Head of caudate nucleus (tissue), 42 donors: ENCODE measurements at regions not wholly inside any gene's neighbourhood (a gene's known extent, or its start where the extent isn't known, plus 50 kb on each side); places are given as distances from the start of the nearest gene placed in this dataset.
A peak's percentile ranks its signal among the peaks of the same experiment; 100 is the strongest.

Experiments used
- DNase-seq, 42 donors: peaks; one replicate each; pipeline versions ENCODE4 v3.0.0 to v3.0.0-alpha.2; 2020 to 2021; ENCODE audit warnings: mixed read lengths in 7 of 42
- intact Hi-C: fragments of 100-400 bp; cut with DNase I; formaldehyde crosslinking; loops from one replicate; pipeline ENCODE4 v1.15.0; 2022

DNA sequence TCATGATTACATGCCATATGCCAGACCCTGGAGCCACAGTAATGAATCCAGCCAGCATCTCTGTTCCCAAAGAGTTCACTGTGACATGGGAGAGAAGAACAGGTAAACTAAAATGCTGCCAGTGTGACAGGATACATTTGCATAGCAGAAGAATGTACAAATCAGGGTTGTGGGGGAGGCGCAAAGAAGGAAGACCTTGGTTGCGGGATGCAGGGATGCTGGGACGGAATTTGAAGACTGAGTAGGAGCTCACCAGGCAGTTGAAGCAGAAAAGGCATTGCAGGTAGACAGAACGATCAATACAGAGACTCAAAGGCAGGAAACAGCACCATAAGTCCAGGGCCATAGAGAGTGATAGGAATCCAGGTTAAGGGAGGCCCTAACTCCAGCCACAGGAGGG lies 180.3 kb upstream of the ZC3H12A start:
- DNase-seq, result peak in 6 of 42 donors; percentile 26 to 69 (median 50)
- intact Hi-C loops, result no loop called here

- DNase-seq, result no peak
- intact Hi-C loops, result no loop called here
Measured at GRCh38 chr1:37294529-37294928, 179.9 kb upstream of the ZC3H12A start.

DNA sequence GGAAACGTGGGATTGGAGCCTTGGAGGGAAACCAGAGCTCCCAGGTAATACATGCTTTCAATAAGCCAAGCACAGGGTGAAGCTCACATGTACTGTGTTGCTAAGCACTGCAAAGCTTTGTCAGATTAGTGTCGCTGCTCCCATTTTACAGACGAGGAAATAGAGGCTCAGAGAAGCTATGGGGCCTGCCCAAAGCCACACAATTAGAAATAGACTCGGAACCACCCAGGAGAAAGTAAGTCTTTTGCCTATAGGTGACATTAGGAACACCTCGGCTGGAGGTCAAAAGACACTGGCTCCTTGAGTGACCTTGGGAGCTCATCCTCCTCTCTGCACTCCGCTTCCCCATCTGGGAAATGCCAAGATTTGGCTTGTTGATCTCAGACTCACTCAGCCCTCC lies 175.6 kb upstream of the ZC3H12A start:
- DNase-seq, result no peak
- intact Hi-C loops, result no loop called here

DNA sequence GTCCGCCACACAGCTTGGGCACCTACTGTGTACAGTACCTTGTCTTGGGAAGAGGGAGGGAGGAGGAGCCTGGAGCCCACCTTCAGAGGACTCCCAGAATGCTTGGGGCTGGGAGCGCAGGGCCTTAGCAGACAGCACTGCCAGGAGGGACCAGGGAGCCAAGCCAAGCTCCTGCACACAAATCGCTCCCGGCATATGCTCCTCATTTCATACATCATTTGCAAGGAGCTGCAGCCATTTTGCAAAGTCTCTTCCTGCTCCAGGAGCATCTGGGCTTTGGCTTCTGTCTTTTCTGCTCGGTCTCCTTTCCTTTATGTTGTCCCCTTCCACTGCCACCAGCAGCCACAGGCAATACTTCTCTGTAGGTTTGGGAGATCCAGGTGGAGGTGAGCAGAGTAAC lies 175.2 kb upstream of the ZC3H12A start:
- intact Hi-C loops, result no loop called here
- no peak for DNase-seq

DNA sequence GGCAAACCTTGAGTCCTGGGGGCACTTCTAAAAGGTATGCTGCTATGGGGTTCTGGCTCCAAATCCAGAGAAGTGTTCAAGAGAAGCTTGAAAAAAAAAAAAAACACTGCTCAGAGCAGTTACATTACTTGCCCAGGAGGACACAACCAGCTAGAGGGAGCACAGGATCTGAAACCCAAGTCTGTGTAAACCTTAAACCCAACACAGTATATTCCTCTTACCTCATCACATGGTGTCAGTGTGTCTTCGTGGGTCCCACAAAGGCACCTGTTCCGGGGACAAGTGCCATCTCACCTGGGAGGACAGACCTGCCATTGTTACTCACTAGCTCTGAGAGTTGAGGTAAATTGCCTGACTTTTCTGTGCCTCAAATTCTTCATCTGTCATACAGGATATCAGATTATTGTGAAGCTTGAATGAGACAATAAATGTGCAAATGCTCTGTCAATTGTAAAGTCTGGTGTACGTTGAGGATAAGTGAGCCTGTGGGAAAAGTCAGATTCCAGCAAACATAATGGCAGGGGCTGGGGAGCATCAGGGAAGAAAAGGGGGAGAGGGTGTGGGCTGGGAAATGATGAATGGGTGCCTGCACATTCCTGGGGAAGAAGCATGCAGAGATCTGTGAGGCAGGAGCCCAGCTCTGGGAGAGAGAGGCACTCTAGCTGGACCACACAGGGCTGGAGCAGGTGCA lies 170.4 kb upstream of the ZC3H12A start:
- intact Hi-C loops, result loop anchor here (10.0 kb wide), 1 partner anchor 599 kb away; no protein-coding TSS in a partner anchor
- peak in 1 of 42 donors; percentile 7 for DNase-seq

DNA sequence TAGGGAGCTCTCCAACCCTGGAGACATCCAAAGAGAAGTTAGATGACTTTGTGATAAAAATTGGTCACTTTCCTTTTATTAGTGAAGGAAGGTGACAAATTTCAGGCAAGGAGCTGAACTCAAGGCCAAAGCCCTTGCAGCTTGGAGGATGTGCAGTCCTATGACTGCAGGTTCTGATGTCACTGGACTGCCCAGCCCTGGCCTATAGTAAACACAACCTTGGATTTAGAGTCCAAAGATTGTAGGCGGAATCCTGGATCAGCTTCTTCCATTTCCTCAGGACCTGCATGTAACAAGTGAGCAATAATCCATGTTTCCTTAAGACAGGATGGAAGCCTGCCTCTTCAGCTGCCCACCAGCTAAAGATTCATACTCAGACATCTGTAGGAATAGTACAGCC lies 169.3 kb upstream of the ZC3H12A start:
- intact Hi-C loops, result loop anchor here (10.0 kb wide), 1 partner anchor 600 kb away; no protein-coding TSS in a partner anchor
- no peak for DNase-seq

DNA sequence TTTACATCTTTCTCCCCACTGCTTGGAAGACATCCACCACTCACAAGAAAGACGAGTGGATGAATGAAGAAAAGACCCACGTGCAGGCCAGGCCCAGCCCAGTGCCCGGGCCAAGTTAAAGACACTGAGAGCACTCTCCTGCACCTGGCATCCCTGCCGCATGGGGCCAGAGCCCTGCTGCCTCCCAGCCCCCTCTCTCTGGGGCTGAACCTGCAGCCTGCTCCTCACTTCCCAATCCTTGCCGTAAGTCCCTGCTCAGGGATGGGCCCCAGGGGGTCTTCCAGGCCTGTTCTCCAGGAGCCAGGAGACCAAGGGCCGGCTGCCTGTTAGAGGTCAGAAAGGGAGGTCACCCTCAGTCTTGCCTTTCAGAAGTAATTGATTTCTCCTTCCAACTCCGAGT lies 168.5 kb upstream of the ZC3H12A start:
- intact Hi-C loops, result loop anchor here (10.0 kb wide), 1 partner anchor 601 kb away; no protein-coding TSS in a partner anchor
- DNase-seq, result no peak

DNA sequence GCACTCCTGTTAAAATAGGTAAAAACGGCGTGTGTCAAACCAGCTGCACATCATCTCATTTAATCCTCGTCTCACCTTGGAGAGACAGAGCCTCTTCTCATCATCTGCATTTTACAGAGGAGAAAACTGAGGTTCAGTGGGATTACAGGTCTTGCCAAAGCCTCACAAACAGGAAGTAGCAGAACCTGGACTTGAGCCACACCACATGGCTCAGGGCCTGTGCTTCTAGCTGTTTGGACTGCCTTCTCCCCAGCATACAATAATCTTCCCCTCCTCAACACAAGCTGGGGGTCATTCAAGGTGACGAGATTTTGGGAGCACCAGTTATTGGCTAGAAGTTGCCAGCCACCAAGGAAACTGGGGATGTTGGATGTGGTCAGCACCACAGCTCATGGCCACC lies 167.9 kb upstream of the ZC3H12A start:
- intact Hi-C loops, result loop anchor here (10.0 kb wide), 1 partner anchor 602 kb away; no protein-coding TSS in a partner anchor
- no peak for DNase-seq

DNA sequence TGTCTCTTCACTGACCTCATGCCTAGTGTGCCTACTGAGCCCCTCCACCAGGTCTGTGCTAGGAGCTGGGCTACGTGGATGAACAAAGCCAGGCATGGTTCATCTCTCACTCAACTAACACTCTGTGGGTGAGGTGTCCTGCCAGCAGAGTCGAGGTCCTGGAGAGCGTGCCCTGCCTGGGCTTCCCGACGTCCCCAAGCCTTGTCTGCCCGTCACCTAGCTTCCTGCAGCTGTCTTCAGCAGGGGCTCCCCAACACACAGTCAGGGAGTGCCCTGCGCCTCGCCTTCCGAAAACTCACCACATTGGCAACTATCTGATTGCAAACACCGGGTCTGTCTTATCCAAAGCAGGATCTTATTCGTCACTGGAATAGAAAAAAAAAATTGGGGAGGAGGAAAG lies 167.5 kb upstream of the ZC3H12A start:
- intact Hi-C loops, result loop anchor here (10.0 kb wide), 1 partner anchor 602 kb away; no protein-coding TSS in a partner anchor

GRCh38 chr1:37308031-37308960 lies 166.1 kb upstream of the ZC3H12A start:
- DNase-seq, result peak; percentile 46 to 84 (median 64)
- intact Hi-C loops, result loop anchor here (10.0 kb wide), 1 partner anchor 603 kb away; no protein-coding TSS in a partner anchor

More for the DNA sequence above, 167.5 kb upstream of the ZC3H12A start:
- DNase-seq, result no peak

DNA sequence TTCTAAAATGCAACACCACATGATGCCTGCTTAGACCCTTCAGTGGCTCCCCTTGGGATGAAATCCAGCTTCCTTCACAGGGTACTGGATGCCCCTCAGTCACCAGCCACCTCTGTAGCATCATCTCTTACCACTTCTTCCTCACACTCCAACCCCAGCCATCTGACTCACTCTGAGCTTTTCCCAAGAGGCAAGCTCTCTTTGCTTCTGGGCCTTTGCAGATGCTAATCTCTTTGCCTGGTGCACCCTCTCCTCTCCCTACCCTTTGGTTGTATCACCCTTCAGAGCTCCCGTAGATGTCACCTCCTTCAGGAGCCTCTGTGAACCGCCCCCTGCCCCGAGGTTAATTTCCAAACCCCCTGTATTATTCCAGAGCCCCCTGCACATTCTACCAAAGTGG lies 164.8 kb upstream of the ZC3H12A start:
- intact Hi-C loops, result loop anchor here (10.0 kb wide), 1 partner anchor 605 kb away; no protein-coding TSS in a partner anchor

DNA sequence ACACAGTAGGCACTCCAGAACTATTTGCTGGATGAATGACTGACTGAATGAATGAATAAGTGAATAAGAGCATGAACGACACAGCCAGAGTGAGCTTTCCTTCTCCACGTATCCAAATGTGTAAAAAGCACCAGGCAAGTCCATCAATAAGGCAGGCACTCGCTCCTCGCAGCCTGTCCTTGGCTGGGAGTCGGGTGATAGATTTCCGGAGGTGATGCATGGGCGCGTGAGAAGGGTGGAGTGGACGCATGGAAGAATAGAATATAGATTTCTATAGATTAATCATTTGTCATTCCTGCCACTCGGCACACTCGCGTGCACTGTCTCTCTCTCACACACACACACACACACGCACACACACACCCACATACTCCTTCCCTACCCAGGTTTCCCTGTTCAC lies 164.3 kb upstream of the ZC3H12A start:
- intact Hi-C loops, result loop anchor here (10.0 kb wide), 1 partner anchor 175 kb away; no protein-coding TSS in a partner anchor
- DNase-seq, result no peak

More for the DNA sequence above, 164.8 kb upstream of the ZC3H12A start:
- no peak for DNase-seq

GRCh38 chr1:37315371-37315846 lies 159.0 kb upstream of the ZC3H12A start:
- intact Hi-C loops, result loop anchor here (10.0 kb wide), 1 partner anchor 181 kb away; no protein-coding TSS in a partner anchor
- DNase-seq, result no peak

GRCh38 chr1:37317870-37318467 lies 156.4 kb upstream of the ZC3H12A start:
- intact Hi-C loops, result loop anchor here (10.0 kb wide), 1 partner anchor 183 kb away; no protein-coding TSS in a partner anchor
- no peak for DNase-seq

DNA sequence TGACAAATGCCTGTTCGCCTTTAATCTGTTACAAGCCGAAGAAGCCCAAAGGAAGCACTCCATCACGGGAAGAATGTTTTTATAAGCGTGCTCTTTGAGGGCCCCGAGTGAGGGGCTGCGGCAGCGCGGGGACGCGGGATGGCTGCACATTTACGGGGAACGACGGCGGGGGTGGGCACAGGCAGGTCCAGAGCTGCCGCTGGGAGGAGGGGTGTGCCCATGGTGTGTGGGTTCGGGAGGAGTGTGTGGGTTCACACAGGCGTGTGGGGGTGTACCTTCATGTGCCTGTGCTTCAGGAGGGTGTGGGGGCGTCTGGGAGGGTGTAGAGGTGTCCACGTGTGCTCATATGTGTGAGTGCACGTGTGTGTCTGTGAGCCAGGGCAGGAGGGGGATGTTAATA lies 155.9 kb upstream of the ZC3H12A start:
- intact Hi-C loops, result loop anchor here (10.0 kb wide), 1 partner anchor 184 kb away; no protein-coding TSS in a partner anchor
- peak in 12 of 42 donors; percentile 13 to 50 (median 26) for DNase-seq

GRCh38 chr1:37319284-37319683 lies 155.1 kb upstream of the ZC3H12A start:
- intact Hi-C loops, result loop anchor here (10.0 kb wide), 1 partner anchor 184 kb away; no protein-coding TSS in a partner anchor
- DNase-seq, result no peak

- DNase-seq, result peak in 5 of 42 donors; percentile 23 to 54 (median 31)
- intact Hi-C loops, result no loop called here
Measured at GRCh38 chr1:37323486-37324377, 150.6 kb upstream of the ZC3H12A start.

GRCh38 chr1:37325010-37325409 lies 149.4 kb upstream of the ZC3H12A start:
- intact Hi-C loops, result no loop called here
- peak; percentile 37 to 89 (median 75) for DNase-seq
